Endothelial cell (in vitro differentiated cells): ENCODE measurements at regions not wholly inside any gene's neighbourhood (a gene's known extent, or its start where the extent isn't known, plus 50 kb on each side); places are given as distances from the start of the nearest gene placed in this dataset.

ENCODE experiments used
- DNase-seq: peaks from one replicate; pipeline ENCODE4 v3.0.0; 2021; ENCODE audit warnings: low spot score
- H3K27ac Mint-ChIP-seq: one replicate; pipeline ENCODE4 v1.8.0; 2021; ENCODE audit warnings: mixed read lengths, inconsistent platforms; ENCODE audit not compliant: unreplicated experiment
- H3K27me3 Mint-ChIP-seq: one replicate; pipeline ENCODE4 v1.8.0; 2021; ENCODE audit warnings: mild to moderate bottlenecking, moderate library complexity, mixed read lengths, inconsistent platforms; ENCODE audit not compliant: unreplicated experiment
- H3K36me3 Mint-ChIP-seq: one replicate; pipeline ENCODE4 v1.8.0; 2021; ENCODE audit warnings: mild to moderate bottlenecking, low read depth, mixed read lengths, inconsistent platforms; ENCODE audit not compliant: unreplicated experiment
- H3K4me1 Mint-ChIP-seq: one replicate; pipeline ENCODE4 v1.8.0; 2021; ENCODE audit warnings: mild to moderate bottlenecking, mixed read lengths, inconsistent platforms; ENCODE audit not compliant: unreplicated experiment
- H3K4me3 Mint-ChIP-seq: one replicate; pipeline ENCODE4 v1.8.0; 2021; ENCODE audit warnings: mild to moderate bottlenecking, mixed read lengths, inconsistent platforms; ENCODE audit not compliant: unreplicated experiment
- H3K9me3 Mint-ChIP-seq: one replicate; pipeline ENCODE4 v1.8.0; 2021; ENCODE audit warnings: mixed read lengths, inconsistent platforms; ENCODE audit not compliant: unreplicated experiment
- TF ChIP-seq, protein P1 (sequence below): fragments of 200-600 bp; sonication (generic); IDR thresholded peaks from one replicate; pipeline ENCODE4 v1.5.0; 2021; ENCODE audit warnings: antibody characterized with exemption; ENCODE audit not compliant: unreplicated experiment

DNA sequence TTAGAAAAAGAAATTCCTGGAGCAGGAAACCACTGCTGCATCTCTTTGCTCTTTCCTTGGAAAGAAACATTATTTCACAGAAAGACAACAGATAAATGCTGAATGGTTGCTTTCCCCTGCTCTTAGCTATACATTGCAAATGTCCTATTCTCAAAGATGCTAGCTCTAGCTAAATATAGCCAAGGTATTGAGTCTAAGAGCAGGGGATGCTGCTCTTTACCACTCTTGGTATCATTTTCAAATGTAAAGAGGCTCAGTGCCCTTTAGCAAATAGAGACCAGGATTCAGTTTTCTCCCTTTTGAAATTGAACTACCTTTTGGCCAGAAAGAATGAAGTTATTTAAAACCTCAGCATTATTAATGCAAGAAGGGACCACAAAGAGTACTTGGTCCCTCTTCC, 104.0 kb upstream of the FUT8 start:
- H3K9me3 Mint-ChIP-seq = no peaks in the 10 kb centered on the region
- TF ChIP-seq, protein P1, sequence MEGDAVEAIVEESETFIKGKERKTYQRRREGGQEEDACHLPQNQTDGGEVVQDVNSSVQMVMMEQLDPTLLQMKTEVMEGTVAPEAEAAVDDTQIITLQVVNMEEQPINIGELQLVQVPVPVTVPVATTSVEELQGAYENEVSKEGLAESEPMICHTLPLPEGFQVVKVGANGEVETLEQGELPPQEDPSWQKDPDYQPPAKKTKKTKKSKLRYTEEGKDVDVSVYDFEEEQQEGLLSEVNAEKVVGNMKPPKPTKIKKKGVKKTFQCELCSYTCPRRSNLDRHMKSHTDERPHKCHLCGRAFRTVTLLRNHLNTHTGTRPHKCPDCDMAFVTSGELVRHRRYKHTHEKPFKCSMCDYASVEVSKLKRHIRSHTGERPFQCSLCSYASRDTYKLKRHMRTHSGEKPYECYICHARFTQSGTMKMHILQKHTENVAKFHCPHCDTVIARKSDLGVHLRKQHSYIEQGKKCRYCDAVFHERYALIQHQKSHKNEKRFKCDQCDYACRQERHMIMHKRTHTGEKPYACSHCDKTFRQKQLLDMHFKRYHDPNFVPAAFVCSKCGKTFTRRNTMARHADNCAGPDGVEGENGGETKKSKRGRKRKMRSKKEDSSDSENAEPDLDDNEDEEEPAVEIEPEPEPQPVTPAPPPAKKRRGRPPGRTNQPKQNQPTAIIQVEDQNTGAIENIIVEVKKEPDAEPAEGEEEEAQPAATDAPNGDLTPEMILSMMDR = no peak
- H3K4me1 Mint-ChIP-seq = no peaks in the 10 kb centered on the region
- no peak overlapping the region for H3K4me3 Mint-ChIP-seq
- DNase-seq = no peak
- peaks cover 2% of the 10 kb centered on the region for H3K27me3 Mint-ChIP-seq
- no peaks in the 10 kb centered on the region for H3K36me3 Mint-ChIP-seq
- no peak overlapping the region for H3K27ac Mint-ChIP-seq

DNA sequence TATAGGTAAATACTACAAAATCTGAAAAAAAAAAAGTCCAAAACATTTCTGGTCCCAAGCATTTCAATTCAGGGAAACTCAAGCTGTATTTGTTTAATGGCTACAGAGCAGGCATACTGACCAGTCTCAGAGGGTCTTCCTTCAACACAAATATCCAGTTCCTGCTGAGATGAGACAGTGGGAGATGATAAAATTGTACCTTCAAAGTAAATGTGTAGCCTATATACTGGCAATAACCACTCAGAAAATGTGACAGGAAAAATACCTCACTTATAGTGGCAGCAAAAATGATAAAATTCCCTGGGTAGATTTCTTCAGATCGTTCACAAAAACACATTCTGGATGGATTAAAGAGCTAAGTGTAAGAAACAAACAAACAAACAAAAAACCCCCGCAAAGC, 102.0 kb upstream of the FUT8 start:
- no peaks in the 10 kb centered on the region for H3K4me1 Mint-ChIP-seq

DNA sequence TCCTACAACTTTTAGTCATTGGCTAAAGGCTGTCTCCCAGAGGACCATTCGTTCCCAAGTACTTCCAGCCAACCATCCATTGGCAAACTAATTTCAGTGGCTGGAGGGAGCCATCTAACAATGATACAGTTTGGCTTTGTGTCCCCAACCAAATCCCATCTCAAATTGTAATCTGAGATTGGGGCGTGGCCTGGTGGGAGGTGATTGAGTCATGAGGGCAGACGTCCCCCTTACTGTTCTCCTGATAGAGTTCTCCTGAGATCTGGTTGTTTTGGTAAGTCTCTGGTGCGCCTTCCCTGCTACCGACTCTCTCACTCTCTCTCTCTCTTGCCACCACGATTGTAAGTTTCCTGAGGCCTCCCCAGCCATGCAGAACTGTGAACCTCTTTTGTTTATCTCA, 99.7 kb upstream of the FUT8 start:
- H3K4me3 Mint-ChIP-seq = no peak overlapping the region
- no peaks in the 10 kb centered on the region for H3K27me3 Mint-ChIP-seq
- H3K4me1 Mint-ChIP-seq = no peaks in the 10 kb centered on the region
- H3K36me3 Mint-ChIP-seq = no peaks in the 10 kb centered on the region
- no peak overlapping the region for H3K27ac Mint-ChIP-seq
- H3K9me3 Mint-ChIP-seq = no peaks in the 10 kb centered on the region
- TF ChIP-seq, protein P1 = no peak
- DNase-seq = no peak

More for the DNA sequence above, 102.0 kb upstream of the FUT8 start:
- DNase-seq = no peak
- no peaks in the 10 kb centered on the region for H3K36me3 Mint-ChIP-seq
- no peaks in the 10 kb centered on the region for H3K9me3 Mint-ChIP-seq
- no peaks in the 10 kb centered on the region for H3K27me3 Mint-ChIP-seq
- TF ChIP-seq, protein P1 = no peak
- H3K4me3 Mint-ChIP-seq = no peak overlapping the region
- no peak overlapping the region for H3K27ac Mint-ChIP-seq

DNA sequence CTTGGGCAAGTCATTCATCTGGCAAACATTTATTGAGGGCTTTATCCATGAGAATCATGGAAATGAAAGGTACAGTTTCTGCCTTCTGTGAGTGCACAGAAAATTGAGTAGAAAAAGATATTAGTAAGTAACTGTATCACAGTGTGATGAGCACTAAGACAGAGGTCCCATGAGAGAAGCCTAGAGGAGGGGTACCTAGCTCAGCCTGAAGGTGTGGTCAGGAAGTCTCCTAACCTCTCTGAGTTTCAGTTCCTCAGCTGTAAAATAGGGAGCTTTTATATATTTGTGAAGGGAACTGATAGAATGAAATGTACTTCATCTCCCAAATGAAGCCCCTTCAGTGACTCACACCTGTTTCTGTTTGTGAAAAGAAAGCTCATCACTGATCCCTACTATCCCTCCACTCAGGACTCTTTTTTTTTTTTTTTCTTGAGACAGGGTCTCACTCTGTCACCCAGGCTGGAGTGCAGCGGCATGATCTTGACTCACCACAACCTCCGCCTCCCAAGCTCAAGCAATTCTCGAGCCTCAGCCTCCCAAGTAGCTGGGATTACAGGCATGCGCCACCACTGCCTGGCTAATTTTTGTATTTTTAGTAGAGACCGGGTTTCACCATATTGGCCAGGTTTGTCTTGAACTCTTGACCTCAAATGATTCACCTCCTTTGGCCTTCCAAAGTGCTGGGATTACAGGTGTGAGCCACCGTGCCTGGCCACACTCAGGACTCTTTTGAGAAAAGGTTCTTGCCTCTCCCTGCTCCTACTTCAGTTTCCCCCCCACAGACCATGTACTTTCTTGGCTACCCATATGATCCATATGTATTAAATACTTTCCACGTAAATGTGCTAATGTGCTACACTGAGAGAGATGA, 93.7 kb upstream of the FUT8 start:
- Mint-ChIP-seq H3K9me3 (no peaks in the 10 kb centered on the region), H3K4me1 (no peaks in the 10 kb centered on the region), H3K27ac (no peak overlapping the region), H3K27me3 (no peaks in the 10 kb centered on the region), H3K36me3 (no peaks in the 10 kb centered on the region), H3K4me3 (no peak overlapping the region)
- TF ChIP-seq, protein P1 = no peak
- no peak for DNase-seq

DNA sequence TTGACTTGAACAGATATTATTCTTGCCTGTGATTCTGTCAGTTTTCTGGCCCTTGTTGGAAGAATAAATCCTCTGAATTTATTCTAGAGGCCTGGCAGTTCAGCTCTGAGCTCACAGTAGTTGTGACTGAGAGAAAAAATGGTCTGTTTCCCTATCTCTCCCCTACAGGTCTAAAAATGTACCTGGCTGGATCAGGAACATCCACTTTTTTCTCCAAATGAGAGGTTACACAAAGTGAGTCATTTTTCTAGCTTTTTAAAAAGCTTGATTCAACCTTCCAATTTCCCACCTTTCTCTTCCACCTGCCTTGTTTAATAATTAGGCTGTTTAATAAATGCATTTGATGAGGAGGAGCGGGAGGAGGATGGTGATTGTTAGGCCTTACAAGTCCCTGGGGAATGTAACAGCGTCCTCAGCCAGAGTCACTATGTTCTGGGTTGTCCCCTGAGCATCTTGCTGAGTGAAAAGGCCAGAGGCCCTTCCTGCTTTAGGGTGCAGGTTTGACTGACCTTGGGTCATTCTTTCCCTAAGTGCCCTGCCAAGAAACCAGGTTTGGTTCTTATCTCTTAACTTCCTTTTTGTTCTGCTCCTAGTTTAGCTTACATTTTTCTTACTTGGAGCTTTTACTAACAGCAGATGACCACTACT, 91.7 kb upstream of the FUT8 start:
- no peak for DNase-seq
- no peaks in the 10 kb centered on the region for H3K36me3 Mint-ChIP-seq
- H3K27me3 Mint-ChIP-seq = no peaks in the 10 kb centered on the region
- H3K9me3 Mint-ChIP-seq = no peaks in the 10 kb centered on the region
- no peak overlapping the region for H3K27ac Mint-ChIP-seq
- no peaks in the 10 kb centered on the region for H3K4me1 Mint-ChIP-seq
- no peak overlapping the region for H3K4me3 Mint-ChIP-seq
- TF ChIP-seq, protein P1 = no peak
